Adrenal gland (tissue), 9 donors: ENCODE measurements at regions not wholly inside any gene's neighbourhood (a gene's known extent, or its start where the extent isn't known, plus 50 kb on each side); places are given as distances from the start of the nearest gene placed in this dataset.
"Not testable (repeated sequence)": the region's sequence is repeated elsewhere in the genome, so short reads cannot be mapped to it uniquely, and the experiment has no call there.

Experiments used
- DNase-seq, 7 donors: peaks; one replicate each; pipeline ENCODE4 v3.0.0-alpha.2; 2019 to 2020
- H3K27ac ChIP-seq, 5 donors: fragments of 200-600 bp; sonication (generic) in 4 of 5; 1 replicate in 3 of 5; 2 replicates in 2 of 5; pipeline versions ENCODE4 v1.5.1 to v1.8.0; 2016 to 2020; ENCODE audit warnings: mild to moderate bottlenecking in 1 of 5
- H3K27me3 ChIP-seq: fragments of 200-600 bp; 2 replicates; pipeline ENCODE4 v1.8.0; 2021
- H3K36me3 ChIP-seq, 2 donors: fragments of 200-600 bp; replicated peaks in 1 of 2; 1 replicate in 1 of 2; 2 replicates in 1 of 2; pipeline versions ENCODE4 v1.5.1 to v1.8.0; 2018 to 2022
- H3K4me1 ChIP-seq, 2 donors: fragments of 200-600 bp; replicated peaks in 1 of 2; 1 replicate in 1 of 2; 2 replicates in 1 of 2; pipeline versions ENCODE4 v1.5.1 to v1.8.0; 2018 to 2021
- H3K4me3 ChIP-seq, 4 donors: fragments of 200-600 bp; sonication (generic) in 3 of 4; one replicate each; pipeline ENCODE4 v1.5.1; 2016 to 2018
- H3K9me3 ChIP-seq, 3 donors: fragments of 200-600 bp; sonication (generic) in 1 of 3; replicated peaks in 1 of 3; 1 replicate in 2 of 3; 2 replicates in 1 of 3; pipeline versions ENCODE4 v1.5.1 to v1.8.0; 2016 to 2021
- CTCF ChIP-seq, 6 experiments: fragments of 450-650 bp in 4 of 6; fragments of 200-600 bp in 2 of 6; sonication (generic) in 1 of 6; IDR thresholded peaks; 1 replicate in 5 of 6; 2 replicates in 1 of 6; pipeline versions ENCODE4 v1.5.1 to v1.8.0; 2016 to 2021; ENCODE audit warnings: antibody characterized with exemption in 6 of 6, mild to moderate bottlenecking in 2 of 6, moderate library complexity in 1 of 6
- POLR2A ChIP-seq, 2 donors: fragments of 450-650 bp; IDR thresholded peaks; one replicate each; pipeline ENCODE4 v1.6.1; 2017; ENCODE audit warnings: antibody characterized with exemption in 2 of 2, mild to moderate bottlenecking in 2 of 2, moderate library complexity in 1 of 2
- WGBS, 4 donors: extraction: QIAGEN DNeasy Blood & Tissue Kit in 2 of 4; methylation state at CpG; one replicate each; pipeline versions ENCODE4 v1.1.5 to v1.1.7; 2013 to 2017; 5-methylcytosine and 5-hydroxymethylcytosine counted together
- intact Hi-C, 2 donors: fragments of 100-400 bp; cut with DNase I; formaldehyde crosslinking; loops; one replicate each; pipeline versions ENCODE4 v1.14.1 to v1.15.0; 2022 to 2023
- donor health status: healthy with polysubstance abuse.
- donor health status: Bipolar disorder and iron deficiency.
- donor health status: DM: yes; HTN: yes; CAD: no.
- donor health status: DM: no; HTN: no; CAD: no.
- donor health status: DM: no; HTN: no; CAD: no.

GRCh38 chr12:3381059-3382047 is 109.7 kb upstream of the PRMT8 start:
- Histone ChIP-seq H3K9me3 (no peaks in the 10 kb centered on the region), H3K4me3 (no peak overlapping the region), H3K4me1 (no peaks in the 10 kb centered on the region), H3K36me3 (no peaks in the 10 kb centered on the region), H3K27me3 (no peaks in the 10 kb centered on the region), H3K27ac (no peak overlapping the region)
- WGBS, 4 donors = 26 to 48% (median 40%) methylated on average over 6 of the region's 6 CpGs
- intact Hi-C loops = no loop called here
- TF ChIP-seq CTCF (IDR thresholded peaks at IDR 0.05) = no peak
- TF ChIP-seq POLR2A (IDR thresholded peaks at IDR 0.05) = no peak
- DNase-seq = no peak

GRCh38 chr12:3389986-3390385 is 101.0 kb upstream of the PRMT8 start:
- 53 to 66% (median 65%) methylated on average over 4 of the region's 4 CpGs for WGBS, 4 donors
- Histone ChIP-seq H3K9me3 (no peaks in the 10 kb centered on the region), H3K4me1 (no peaks in the 10 kb centered on the region), H3K27me3 (peaks cover 5% of the 10 kb centered on the region), H3K36me3 (no peaks in the 10 kb centered on the region), H3K4me3 (no peak overlapping the region), H3K27ac (no peak overlapping the region)
- no peak for TF ChIP-seq POLR2A (IDR thresholded peaks at IDR 0.05)
- TF ChIP-seq CTCF (IDR thresholded peaks at IDR 0.05) = no peak
- intact Hi-C loops = no loop called here
- no peak for DNase-seq

GRCh38 chr12:3397596-3397995 is 93.4 kb upstream of the PRMT8 start:
- H3K27me3 ChIP-seq = peaks cover 14% of the 10 kb centered on the region
- 26 to 60% (median 42%) methylated on average over 3 to 14 of the region's 16 CpGs for WGBS, 4 donors
- H3K36me3 ChIP-seq, H3K4me1 ChIP-seq, intact Hi-C loops, H3K9me3 ChIP-seq, H3K27ac ChIP-seq, DNase-seq, H3K4me3 ChIP-seq: not testable (repeated sequence)

GRCh38 chr12:3398196-3398789 is 92.7 kb upstream of the PRMT8 start:
- Histone ChIP-seq H3K4me3 (no peak overlapping the region), H3K36me3 (no peaks in the 10 kb centered on the region), H3K27me3 (peaks cover 14% of the 10 kb centered on the region), H3K4me1 (no peaks in the 10 kb centered on the region), H3K27ac (no peak overlapping the region), H3K9me3 (no peaks in the 10 kb centered on the region)
- intact Hi-C loops = no loop called here
- 58 to 78% (median 67%) methylated on average over 6 of the region's 6 CpGs for WGBS, 4 donors
- TF ChIP-seq CTCF (IDR thresholded peaks at IDR 0.05) (no peak), POLR2A (IDR thresholded peaks at IDR 0.05) (no peak)
- DNase-seq = no peak
